ENCODE measurements at regions not wholly inside any gene's neighbourhood (a gene's known extent, or its start where the extent isn't known, plus 50 kb on each side); places are given as distances from the start of the nearest gene placed in this dataset.

GRCh38 chr2:237184919-237185552 lies 99.3 kb downstream of the COPS8 start:
- Histone ChIP-seq H3K4me3 (ENCODE audit: low read length) (no peak overlapping the region), H3K36me3 (ENCODE audit: control insufficient read depth, low read length) (no peaks in the 10 kb centered on the region), H3K4me1 (ENCODE audit: control insufficient read depth, low read length) (no peaks in the 10 kb centered on the region), H3K9me3 (ENCODE audit: control insufficient read depth, insufficient read depth, low read length) (no peaks in the 10 kb centered on the region), H3K27ac (ENCODE audit: low read depth, low read length) (no peak overlapping the region), H3F3A (ENCODE audit: control insufficient read depth, insufficient read depth) (no peaks in the 10 kb centered on the region), H3K79me2 (ENCODE audit: control insufficient read depth, low read length) (no peaks in the 10 kb centered on the region), H3K4me2 (ENCODE audit: low read length) (no peak overlapping the region), H4K20me1 (ENCODE audit: control insufficient read depth, insufficient read depth, low read depth, low read length) (no peaks in the 10 kb centered on the region), H3K27me3 (ENCODE audit: control insufficient read depth, low read length) (peaks cover 3% of the 10 kb centered on the region; the same call in 1 of the 2 replicates), H3K9me2 (replicated peaks; ENCODE audit: control insufficient read depth, low read length) (no peaks in the 10 kb centered on the region)
- TF ChIP-seq EZH2phosphoT487 (IDR thresholded peaks at IDR 0.05; ENCODE audit: borderline replicate concordance, low read length), result no peak
- no peak for TF ChIP-seq CTCF (IDR thresholded peaks at IDR 0.05; ENCODE audit: low read depth, low read length, poor library complexity, severe bottlenecking)

GRCh38 chr2:237185553-237185925 lies 99.8 kb downstream of the COPS8 start:
- Histone ChIP-seq H3K79me2 (ENCODE audit: control insufficient read depth, low read length) (no peaks in the 10 kb centered on the region), H3K9me3 (ENCODE audit: control insufficient read depth, insufficient read depth, low read length) (no peaks in the 10 kb centered on the region), H3K27ac (ENCODE audit: low read depth, low read length) (no peak overlapping the region), H3F3A (ENCODE audit: control insufficient read depth, insufficient read depth) (no peaks in the 10 kb centered on the region), H3K9me2 (replicated peaks; ENCODE audit: control insufficient read depth, low read length) (no peaks in the 10 kb centered on the region), H3K27me3 (ENCODE audit: control insufficient read depth, low read length) (peaks cover 3% of the 10 kb centered on the region; the same call in 1 of the 2 replicates), H3K4me3 (ENCODE audit: low read length) (no peak overlapping the region), H3K4me1 (ENCODE audit: control insufficient read depth, low read length) (no peaks in the 10 kb centered on the region), H3K4me2 (ENCODE audit: low read length) (no peak overlapping the region), H3K36me3 (ENCODE audit: control insufficient read depth, low read length) (no peaks in the 10 kb centered on the region), H4K20me1 (ENCODE audit: control insufficient read depth, insufficient read depth, low read depth, low read length) (no peaks in the 10 kb centered on the region)
- no peak for TF ChIP-seq CTCF (IDR thresholded peaks at IDR 0.05; ENCODE audit: low read depth, low read length, poor library complexity, severe bottlenecking)
- TF ChIP-seq EZH2phosphoT487 (IDR thresholded peaks at IDR 0.05; ENCODE audit: borderline replicate concordance, low read length), result no peak

- Histone ChIP-seq H3K9me3 (ENCODE audit: control insufficient read depth, insufficient read depth, low read length) (no peaks in the 10 kb centered on the region), H3K4me3 (ENCODE audit: low read length) (no peak overlapping the region), H3K27me3 (ENCODE audit: control insufficient read depth, low read length) (no peaks in the 10 kb centered on the region), H3K9me2 (replicated peaks; ENCODE audit: control insufficient read depth, low read length) (no peaks in the 10 kb centered on the region), H3K4me2 (ENCODE audit: low read length) (no peak overlapping the region), H4K20me1 (ENCODE audit: control insufficient read depth, insufficient read depth, low read depth, low read length) (no peaks in the 10 kb centered on the region), H3F3A (ENCODE audit: control insufficient read depth, insufficient read depth) (no peaks in the 10 kb centered on the region), H3K4me1 (ENCODE audit: control insufficient read depth, low read length) (no peaks in the 10 kb centered on the region), H3K27ac (ENCODE audit: low read depth, low read length) (no peak overlapping the region), H3K36me3 (ENCODE audit: control insufficient read depth, low read length) (no peaks in the 10 kb centered on the region), H3K79me2 (ENCODE audit: control insufficient read depth, low read length) (no peaks in the 10 kb centered on the region)
- TF ChIP-seq EZH2phosphoT487 (IDR thresholded peaks at IDR 0.05; ENCODE audit: borderline replicate concordance, low read length) (no peak), CTCF (IDR thresholded peaks at IDR 0.05; ENCODE audit: low read depth, low read length, poor library complexity, severe bottlenecking) (no peak)
These were observed 104.1 kb downstream of the COPS8 start for GRCh38 chr2:237189799-237190198.
